Limb (tissue), 2 donors: ENCODE measurements at regions not wholly inside any gene's neighbourhood (a gene's known extent, or its start where the extent isn't known, plus 50 kb on each side); places are given as distances from the start of the nearest gene placed in this dataset.

Experiments used
- DNase-seq, 2 donors: peaks; one replicate each; pipeline ENCODE4 v3.0.0-alpha.2; 2016; ENCODE audit errors: extremely low spot score in 2 of 2

DNA sequence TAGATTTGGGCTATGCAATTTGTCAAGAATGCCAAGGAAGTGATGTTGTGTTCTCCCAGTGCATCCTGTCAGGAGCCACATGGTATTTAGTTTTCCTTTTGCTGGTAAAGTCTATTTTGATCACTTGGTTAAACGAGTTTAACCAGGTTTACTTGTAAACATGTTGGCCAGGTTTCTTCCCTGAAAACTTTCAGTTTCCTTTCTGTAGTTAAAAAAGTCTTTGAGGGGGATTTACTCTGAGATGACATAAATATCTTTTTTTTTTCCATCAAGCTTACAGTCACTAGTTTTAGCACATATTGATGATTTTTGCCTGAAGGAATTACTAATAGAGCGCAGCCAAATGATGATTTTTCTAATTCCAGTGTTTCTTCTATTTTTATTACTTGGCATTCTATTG, 320.5 kb downstream of the PHF14 start:
- DNase-seq, result no peak

DNA sequence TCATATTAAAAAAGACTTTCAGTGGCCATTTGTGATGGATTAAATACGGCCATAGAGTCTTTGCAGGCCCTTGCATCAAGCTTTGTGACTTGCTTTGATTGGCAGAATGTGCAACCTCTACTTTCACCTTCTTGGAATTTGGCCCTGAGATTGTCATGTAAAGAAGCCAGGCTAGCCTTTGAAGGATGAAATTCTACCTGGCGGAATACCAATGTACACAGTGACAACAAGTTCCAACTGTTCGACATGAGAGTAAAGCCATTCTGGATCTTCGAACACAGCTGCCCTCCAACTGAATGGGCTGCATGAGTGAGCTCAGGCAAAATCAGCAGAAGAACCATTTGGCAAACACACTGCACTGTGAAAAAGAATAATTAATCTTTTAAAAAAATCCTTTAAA, 321.3 kb downstream of the PHF14 start:
- DNase-seq, result no peak

DNA sequence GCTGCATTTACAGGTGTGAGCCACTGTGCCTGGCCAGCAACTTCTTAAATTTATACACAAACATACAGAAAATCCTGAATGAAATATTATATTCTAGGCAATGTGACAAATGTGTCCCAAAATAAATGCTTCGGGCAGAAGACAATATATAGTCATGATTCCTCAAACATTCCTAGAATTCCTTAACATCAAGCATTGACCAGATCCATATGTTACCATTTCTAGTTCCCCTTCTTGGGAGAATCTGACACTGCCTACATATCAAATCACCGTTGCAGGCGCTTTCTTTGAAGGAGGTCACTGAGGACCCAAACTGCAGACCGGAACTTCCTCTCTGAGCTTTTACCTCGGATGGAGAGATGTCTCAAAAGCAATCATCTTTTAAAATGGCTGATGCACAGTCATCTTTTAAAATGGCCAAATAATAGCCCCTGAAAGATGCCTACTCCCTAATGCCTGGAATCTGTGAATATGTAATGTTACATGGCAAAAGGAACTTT, 323.5 kb downstream of the PHF14 start:
- no peak for DNase-seq

DNA sequence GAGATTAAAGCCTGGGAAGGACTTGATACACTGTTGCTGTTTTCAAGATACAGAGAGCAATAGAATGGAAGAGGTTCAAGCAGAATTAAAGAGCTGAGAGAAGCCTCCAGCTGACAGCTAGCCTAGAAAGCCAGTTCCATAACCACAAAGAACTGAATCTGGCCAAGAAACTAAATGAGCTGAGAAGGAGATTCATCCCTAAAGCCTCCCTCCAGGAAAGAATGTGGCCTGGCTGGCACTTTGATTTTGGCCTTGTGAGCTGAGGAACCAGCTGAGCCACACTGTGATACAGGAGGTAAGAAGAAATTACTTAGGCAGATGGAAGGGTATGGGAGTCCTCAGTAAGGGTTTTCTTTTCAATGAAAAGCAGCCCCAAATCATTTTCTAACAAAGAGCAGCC, 324.1 kb downstream of the PHF14 start:
- no peak for DNase-seq

DNA sequence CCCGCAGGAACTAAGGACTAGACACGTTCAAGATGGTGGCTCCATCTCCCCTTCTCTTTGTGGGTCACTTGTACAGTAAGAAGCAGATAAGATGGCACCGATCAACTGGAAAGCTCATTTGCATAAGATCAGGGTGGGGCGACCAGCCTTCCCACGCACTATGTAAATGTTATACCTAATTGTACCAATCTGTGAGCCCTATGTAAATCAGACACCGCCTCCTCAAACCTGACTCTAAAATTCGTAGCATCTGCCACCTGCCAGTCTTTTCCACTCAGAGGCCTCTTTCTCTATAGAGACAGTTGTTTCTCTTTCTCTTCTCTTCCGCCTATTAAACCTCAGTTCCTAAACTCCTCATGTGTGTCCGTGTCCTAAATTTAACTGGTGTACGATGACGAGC, 324.5 kb downstream of the PHF14 start:
- DNase-seq, result no peak

DNA sequence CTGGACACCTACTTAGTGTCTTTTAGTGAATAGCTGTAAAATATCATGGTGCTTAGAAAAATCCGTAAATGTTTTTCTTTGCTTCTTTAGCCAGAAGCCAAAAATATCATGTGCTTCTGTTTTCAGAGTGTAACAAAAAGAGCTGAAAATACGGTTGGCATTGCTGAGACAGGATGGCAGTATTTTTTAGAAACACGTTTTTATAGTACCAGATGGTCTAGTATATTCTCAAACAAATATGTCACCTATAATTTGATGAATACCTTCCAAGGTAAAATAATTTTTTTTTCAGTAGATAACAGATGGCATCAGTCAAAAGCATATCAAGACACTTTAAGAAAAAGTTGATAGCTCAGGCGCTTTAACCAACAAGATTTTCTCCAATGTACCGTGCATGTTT, 326.6 kb downstream of the PHF14 start:
- DNase-seq, result no peak

DNA sequence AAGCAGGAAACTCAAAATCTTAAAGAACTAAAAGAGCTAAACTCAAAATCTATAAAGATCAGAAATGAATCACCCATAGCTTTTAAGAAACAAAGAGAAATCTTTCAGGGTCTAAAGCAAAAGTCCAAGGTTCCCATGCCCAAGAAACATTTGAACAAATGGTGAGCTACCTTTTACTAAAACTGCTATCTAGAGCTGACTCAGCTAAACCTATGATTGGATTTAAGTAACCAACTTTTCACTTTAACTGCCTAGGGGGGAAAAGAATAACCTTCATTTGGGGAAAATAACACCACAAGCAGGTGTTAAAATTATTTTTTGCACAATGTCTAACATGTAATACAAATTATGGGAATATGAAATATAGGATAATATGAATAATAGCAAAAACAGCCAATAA, 328.4 kb downstream of the PHF14 start:
- DNase-seq, result no peak

DNA sequence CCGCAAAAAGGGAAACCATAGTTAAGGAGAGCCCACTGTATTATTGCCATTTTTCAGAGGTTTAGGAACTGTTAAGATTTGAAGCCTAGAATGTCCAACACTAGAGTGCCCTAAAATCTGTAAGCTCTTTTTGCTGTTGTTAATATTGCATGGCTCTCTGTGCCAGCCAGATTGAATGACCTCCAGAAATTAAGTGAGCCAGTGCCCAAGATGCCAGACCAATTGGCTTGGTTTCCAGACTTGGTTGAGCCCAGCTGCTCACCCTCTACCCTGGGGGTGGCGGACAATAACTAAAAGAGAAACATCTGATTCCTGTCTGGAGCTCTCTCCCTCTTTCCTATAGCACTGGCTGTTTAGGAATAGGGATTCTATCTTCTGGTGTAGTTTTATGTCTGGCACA, 340.1 kb downstream of the PHF14 start:
- DNase-seq, result no peak

DNA sequence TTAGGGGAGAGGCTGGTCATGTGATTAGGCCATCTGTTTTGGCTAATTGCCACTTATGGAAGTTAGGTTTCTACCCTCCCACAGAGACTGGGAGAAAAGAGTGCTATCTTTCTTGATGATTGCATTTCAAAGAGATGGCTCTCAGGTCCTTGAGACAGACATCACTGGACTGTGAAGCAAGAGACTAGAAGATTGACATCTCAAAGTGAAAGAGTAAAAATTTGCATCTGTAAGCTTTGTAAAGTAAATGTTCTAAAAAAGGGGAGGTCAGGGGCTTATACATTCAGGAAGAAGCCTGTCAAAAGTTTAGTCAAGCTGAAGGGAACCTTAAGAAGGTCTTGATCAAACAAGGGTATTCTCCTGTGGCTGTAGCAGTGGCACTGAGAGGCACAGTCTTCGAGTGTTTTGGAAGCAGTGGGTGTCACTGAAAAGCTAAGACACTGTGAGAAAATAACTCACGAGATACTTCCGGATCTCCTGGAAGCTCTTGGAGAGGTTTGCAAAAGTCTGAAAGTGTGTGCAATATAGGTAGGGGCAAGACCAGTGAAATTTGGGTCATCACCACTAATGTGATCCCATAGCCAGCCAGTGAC, 342.1 kb downstream of the PHF14 start:
- DNase-seq, result no peak

DNA sequence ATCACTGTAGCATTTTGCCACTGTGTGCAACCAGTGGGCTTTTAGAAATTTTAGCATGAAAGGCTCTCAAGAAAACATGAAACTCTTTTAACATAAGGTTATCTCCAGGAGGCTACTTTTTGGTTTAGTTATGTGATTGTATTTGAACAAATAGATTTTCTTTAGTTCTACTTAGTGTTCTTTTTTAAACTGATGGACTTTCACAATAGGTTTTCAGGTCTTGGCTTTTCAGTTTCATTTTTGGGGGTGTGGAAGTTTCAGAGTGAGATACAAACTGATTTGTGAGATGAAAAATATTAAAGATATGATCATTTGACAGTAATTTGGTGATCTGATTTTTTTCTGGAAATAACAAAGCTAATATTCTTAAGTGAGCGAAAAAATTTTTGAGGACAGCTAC, 344.1 kb downstream of the PHF14 start:
- DNase-seq, result no peak

DNA sequence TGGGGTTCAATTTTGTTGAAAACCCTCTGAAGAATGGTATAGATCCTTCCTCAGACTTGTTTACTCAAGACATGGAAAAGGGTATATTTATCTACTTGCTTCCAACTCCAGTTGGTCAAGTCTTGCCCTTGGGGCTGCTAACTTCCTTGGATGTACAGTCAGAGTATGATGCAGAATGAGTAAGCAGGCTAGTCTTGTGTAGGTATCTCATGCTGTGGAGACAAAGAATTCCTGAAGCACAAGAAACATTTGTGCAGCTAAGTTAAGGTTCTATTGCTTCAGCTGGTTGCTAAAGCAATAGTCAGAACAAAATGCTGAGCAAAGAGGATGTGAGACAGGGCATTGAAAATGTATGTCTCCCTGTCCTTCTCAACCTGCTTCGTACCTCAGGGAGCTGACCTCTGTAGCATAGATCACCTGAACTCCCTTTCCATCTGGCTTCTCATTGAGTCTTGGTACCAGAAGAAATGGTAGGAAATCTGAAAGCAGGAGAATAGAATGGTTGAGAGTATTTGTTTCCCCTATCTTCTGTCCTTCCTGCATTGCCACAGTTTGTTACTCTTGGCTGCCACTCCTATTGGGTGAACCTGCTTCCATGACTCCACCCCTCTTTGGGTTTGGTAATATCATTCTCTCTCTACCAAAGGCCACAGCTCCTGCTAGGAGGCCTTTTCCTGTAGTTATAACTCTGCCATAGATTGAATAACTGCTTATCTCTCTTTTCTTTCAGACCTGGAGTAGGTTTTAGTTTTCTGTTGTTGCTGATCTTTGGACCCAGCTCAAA, 346.0 kb downstream of the PHF14 start:
- DNase-seq, result no peak
